ENCODE measurements at regions not wholly inside any gene's neighbourhood (a gene's known extent, or its start where the extent isn't known, plus 50 kb on each side); places are given as distances from the start of the nearest gene placed in this dataset.

GRCh38 chr1:54464031-54464476, 57.9 kb upstream of the SSBP3 start:
- no peak for TF ChIP-seq ZNF600 (tag by site-specific recombination; IDR thresholded peaks at IDR 0.05)
- no peak for TF ChIP-seq PBX3 (CRISPR knock-in tag; IDR thresholded peaks at IDR 0.05)
- no peak for TF ChIP-seq ZBTB49 (tag by site-specific recombination; IDR thresholded peaks at IDR 0.05; ENCODE audit: low read depth)
- TF ChIP-seq ZNF175 (tag by site-specific recombination; IDR thresholded peaks at IDR 0.05), result no peak
- TF ChIP-seq KLF1 (tag by site-specific recombination; IDR thresholded peaks at IDR 0.05), result no peak
- no peak for TF ChIP-seq ZNF223 (tag by site-specific recombination; IDR thresholded peaks at IDR 0.05)
- TF ChIP-seq, protein P1, sequence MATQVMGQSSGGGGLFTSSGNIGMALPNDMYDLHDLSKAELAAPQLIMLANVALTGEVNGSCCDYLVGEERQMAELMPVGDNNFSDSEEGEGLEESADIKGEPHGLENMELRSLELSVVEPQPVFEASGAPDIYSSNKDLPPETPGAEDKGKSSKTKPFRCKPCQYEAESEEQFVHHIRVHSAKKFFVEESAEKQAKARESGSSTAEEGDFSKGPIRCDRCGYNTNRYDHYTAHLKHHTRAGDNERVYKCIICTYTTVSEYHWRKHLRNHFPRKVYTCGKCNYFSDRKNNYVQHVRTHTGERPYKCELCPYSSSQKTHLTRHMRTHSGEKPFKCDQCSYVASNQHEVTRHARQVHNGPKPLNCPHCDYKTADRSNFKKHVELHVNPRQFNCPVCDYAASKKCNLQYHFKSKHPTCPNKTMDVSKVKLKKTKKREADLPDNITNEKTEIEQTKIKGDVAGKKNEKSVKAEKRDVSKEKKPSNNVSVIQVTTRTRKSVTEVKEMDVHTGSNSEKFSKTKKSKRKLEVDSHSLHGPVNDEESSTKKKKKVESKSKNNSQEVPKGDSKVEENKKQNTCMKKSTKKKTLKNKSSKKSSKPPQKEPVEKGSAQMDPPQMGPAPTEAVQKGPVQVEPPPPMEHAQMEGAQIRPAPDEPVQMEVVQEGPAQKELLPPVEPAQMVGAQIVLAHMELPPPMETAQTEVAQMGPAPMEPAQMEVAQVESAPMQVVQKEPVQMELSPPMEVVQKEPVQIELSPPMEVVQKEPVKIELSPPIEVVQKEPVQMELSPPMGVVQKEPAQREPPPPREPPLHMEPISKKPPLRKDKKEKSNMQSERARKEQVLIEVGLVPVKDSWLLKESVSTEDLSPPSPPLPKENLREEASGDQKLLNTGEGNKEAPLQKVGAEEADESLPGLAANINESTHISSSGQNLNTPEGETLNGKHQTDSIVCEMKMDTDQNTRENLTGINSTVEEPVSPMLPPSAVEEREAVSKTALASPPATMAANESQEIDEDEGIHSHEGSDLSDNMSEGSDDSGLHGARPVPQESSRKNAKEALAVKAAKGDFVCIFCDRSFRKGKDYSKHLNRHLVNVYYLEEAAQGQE (tag by site-specific recombination; IDR thresholded peaks at IDR 0.05), result no peak
- no peak for TF ChIP-seq GLIS1 (tag by site-specific recombination; IDR thresholded peaks at IDR 0.05)
- no peak for TF ChIP-seq ZNF239 (tag by site-specific recombination; IDR thresholded peaks at IDR 0.05)
- no peak for TF ChIP-seq CTCF (tag by site-specific recombination; IDR thresholded peaks at IDR 0.05)
- TF ChIP-seq ZNF747 (tag by site-specific recombination; IDR thresholded peaks at IDR 0.05), result no peak

Data from HEK293 (cell line).